Stimulated activated naive CD8-positive, alpha-beta T cell treated with anti-CD3 and anti-CD28 coated beads, Interleukin-15, Interleukin-2, amounts not matched to agents 100 U/mL and 50 U/mL, for 24 hours (primary cell): ENCODE measurements at regions not wholly inside any gene's neighbourhood (a gene's known extent, or its start where the extent isn't known, plus 50 kb on each side); places are given as distances from the start of the nearest gene placed in this dataset.
"Not testable (repeated sequence)": the region's sequence is repeated elsewhere in the genome, so short reads cannot be mapped to it uniquely, and the experiment has no call there.

ENCODE experiments used
- ATAC-seq: fragments of 150-1000 bp; cut with Tn5 transposase; one replicate; pipeline ENCODE4 v1.10.0; 2021
- DNase-seq: peaks from one replicate; pipeline ENCODE4 v3.0.0; 2021

DNA sequence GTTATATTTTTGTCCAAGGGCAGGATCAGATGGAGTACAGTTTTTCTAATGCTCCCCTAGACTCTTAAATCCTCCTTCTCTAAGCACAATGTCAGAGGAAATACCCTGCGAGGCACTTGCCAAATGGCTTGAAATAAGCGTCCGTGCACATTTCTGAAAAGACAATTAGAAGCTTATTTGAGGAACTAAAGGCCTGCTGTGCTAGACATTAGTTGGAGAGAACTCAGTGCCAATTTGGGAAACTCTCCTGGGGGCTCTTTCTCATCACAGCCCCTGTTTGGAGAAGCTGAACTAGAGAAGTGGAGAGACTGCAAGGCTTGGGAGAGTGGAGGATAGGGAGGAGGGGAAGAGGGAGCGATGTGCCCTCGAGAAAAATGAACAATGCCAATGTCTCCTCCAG, 247.6 kb upstream of the C2CD4B start:
- ATAC-seq, result no peak
- DNase-seq, result no peak

- ATAC-seq (no peak), DNase-seq (no peak)
These were observed 248.1 kb upstream of the C2CD4B start for GRCh38 chr15:62413153-62413552.

GRCh38 chr15:62413786-62414185, 248.7 kb upstream of the C2CD4B start:
- ATAC-seq (no peak), DNase-seq (no peak)

DNA sequence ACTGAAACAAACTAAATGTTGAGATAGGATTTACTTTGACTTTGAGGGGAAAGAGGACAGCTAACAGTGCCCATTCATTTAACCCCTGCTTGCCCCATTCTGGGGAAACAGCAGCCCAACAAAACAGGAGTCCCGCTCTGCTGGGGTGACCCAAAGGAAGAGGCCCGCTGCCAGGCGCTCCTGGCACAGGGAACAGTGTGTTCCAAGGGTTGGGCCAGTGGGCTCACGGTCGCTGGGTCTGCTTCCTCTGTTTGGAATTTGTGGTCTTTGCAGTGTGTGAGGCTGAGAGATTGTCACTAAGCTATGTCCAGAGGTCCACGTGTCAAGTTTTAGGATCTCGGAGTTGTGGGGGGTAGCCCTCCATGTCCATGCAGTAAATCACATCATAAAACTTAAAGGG, 250.4 kb upstream of the C2CD4B start:
- DNase-seq (no peak), ATAC-seq (no peak)

- DNase-seq (no peak), ATAC-seq (no peak)
These were observed 251.4 kb upstream of the C2CD4B start for GRCh38 chr15:62416526-62416925.

DNA sequence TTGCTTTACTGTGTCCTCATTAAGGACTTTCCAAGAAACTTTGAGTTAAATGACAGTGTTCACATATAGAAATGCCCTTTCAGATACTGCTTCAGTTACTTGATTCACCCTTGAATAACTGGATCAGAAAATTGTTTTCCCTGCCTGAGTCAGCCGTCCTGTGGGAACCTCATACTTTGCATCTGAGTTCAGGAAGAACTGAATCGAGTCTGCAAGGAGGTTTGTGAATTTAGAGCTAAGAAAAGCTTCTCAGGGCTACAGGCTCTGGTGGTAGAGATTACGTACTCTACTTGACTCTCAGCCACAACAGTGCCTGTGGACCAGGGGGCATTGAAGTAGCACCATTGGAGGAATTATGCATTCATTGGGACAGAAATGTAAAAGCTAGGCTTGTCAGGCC, 252.4 kb upstream of the C2CD4B start:
- DNase-seq (no peak), ATAC-seq (no peak)

- ATAC-seq, DNase-seq: not testable (repeated sequence)
These were observed 253.4 kb upstream of the C2CD4B start for GRCh38 chr15:62418496-62418895.

GRCh38 chr15:62419192-62419591, 254.1 kb upstream of the C2CD4B start:
- DNase-seq (no peak), ATAC-seq (no peak)

DNA sequence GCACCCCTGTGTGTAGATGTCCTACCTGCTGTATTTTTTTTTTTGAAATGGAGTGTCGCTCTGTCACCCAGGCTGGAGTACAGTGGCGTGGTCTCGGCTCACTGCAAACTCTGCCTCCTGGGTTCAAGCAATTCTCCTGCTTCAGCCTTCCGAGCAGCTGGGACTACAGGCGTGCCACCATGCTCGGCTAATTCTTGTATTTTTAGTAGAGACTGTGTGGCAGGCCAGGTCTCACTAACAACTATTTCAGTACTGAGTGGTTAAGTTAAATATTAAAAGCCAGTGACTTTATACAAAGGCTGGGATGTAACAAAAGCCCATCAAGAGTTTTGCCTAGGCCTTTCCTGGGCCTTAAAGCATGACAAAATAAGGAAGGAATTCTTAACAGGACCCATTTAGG, 255.3 kb upstream of the C2CD4B start:
- not testable (repeated sequence) for ATAC-seq

GRCh38 chr15:62421289-62421688, 256.2 kb upstream of the C2CD4B start:
- DNase-seq (no peak), ATAC-seq (no peak)

More for the DNA sequence above, 255.3 kb upstream of the C2CD4B start:
- not testable (repeated sequence) for DNase-seq

DNA sequence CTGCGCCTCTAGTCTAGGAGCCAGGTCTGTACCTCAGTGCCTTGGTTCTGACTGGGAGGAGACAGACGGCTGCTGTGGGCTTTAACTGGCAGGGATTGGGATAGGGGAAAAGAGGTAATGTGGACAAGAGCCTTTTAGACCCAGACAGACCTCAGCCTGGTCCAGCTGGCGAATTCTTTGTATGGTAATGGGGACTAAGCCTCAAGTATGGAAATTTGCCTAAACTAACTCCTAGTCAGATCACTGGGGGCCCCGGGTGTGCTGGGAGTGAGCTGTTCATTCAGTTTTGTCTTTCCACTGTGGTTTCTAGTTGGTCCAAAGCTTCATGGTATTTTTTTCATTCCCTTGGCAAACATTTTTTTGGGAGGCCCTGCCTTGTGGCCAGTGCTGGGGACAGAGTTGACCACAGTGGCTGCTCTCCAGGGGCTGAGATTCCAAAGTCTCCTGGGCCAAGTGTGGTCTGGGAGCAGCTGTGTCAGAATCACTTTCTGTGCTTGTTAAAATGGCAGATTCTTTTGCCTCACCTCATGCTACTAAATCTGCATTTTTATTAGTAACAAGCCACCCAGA, 261.4 kb upstream of the C2CD4B start:
- no peak for ATAC-seq
- DNase-seq, result no peak

GRCh38 chr15:62428259-62428658, 263.2 kb upstream of the C2CD4B start:
- ATAC-seq, result no peak
- no peak for DNase-seq

GRCh38 chr15:62428851-62429598, 263.9 kb upstream of the C2CD4B start:
- no peak for ATAC-seq

GRCh38 chr15:62430056-62430455, 265.0 kb upstream of the C2CD4B start:
- no peak for DNase-seq
- ATAC-seq, result no peak

More at GRCh38 chr15:62428851-62429598, 263.9 kb upstream of the C2CD4B start:
- DNase-seq, result no peak

- DNase-seq, result no peak
- no peak for ATAC-seq
These were observed 265.5 kb upstream of the C2CD4B start for GRCh38 chr15:62430552-62430951.

DNA sequence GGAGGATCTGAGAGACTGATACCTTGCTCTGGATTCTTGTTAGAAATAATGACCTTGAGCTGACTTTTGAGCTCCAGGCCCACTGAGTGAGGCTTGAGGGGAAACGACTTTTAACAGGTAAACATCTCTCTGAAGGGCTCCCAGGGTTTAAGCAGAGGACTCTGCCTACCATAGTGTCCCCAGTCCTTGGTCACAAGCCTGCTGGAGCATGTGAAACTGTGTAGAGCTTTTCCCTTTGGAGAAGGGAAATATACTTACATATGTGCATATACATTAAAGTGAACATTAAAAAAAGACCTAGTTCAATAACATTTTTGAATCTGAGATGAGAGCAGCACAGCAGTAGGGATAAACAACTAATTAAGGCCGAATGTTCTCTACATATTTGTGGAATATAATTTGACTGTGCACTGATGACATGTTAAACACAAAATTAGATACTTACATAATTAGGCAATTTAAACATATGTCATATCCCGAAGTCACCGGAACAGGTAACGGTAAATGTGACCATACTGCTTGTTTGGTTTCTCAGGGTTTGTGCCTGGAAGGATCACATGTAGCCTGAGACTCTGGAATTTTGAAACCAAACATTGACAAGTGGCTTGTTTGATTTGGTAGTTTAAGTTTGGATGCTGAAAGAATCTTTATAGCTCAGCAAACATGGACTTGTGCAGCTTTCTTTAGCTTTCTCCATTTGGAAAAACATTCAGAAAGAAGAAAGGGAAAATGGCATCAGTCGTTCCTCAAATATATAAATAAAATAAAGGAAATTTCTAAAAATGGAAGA, 266.1 kb upstream of the C2CD4B start:
- DNase-seq (no peak), ATAC-seq (no peak)

- ATAC-seq, result no peak
- no peak for DNase-seq
These were observed 266.7 kb upstream of the C2CD4B start for GRCh38 chr15:62431817-62432216.

GRCh38 chr15:62432702-62433398, 267.8 kb upstream of the C2CD4B start:
- no peak for ATAC-seq

GRCh38 chr15:62436235-62436634, 271.1 kb upstream of the C2CD4B start:
- ATAC-seq (no peak), DNase-seq (no peak)

More at GRCh38 chr15:62432702-62433398, 267.8 kb upstream of the C2CD4B start:
- no peak for DNase-seq

DNA sequence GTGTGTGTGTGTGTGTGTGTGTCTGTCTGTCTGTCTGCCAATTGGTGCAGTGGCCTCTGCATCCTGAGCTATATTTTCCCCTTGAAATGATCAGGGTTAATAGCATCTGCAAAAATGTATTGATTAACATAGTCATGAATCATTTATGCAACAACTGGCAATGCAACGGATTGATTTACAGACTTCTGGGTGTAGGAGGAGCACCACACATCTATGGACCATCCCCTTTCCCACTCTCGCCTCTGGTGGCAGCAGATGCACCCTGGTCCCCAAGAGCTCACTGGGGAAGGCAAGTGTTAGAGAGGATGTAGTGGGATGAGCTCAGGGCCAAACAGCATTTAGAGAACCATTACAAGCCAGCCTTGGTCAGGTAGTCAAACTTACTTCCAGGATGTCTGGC, 272.7 kb upstream of the C2CD4B start:
- ATAC-seq (no peak), DNase-seq (no peak)

- no peak for DNase-seq
- ATAC-seq, result no peak
These were observed 274.5 kb upstream of the C2CD4B start for GRCh38 chr15:62439543-62440016.

- DNase-seq, result no peak
- no peak for ATAC-seq
These were observed 275.4 kb upstream of the C2CD4B start for GRCh38 chr15:62440362-62441105.
